Astrocyte (in vitro differentiated cells and primary cell): ENCODE measurements at regions not wholly inside any gene's neighbourhood (a gene's known extent, or its start where the extent isn't known, plus 50 kb on each side); places are given as distances from the start of the nearest gene placed in this dataset.
A peak's percentile ranks its signal among the peaks of the same experiment; 100 is the strongest.

Source experiments
- DNase-seq: peaks from one replicate; pipeline ENCODE4 v3.0.0-alpha.2; 2010; ENCODE audit warnings: low read depth
- FAIRE-seq: peaks from 2 replicates; lab custom pipeline; 2011; peaks lifted over from hg19 to GRCh38; lab: Jason Lieb, UNC
- H2AFZ ChIP-seq: 2 replicates; pipeline ENCODE4 v1.6.0; 2012; ENCODE audit warnings: low read depth, low read length, inconsistent platforms
- H3K27ac ChIP-seq: 2 replicates; pipeline ENCODE4 v1.5.1; 2011; ENCODE audit warnings: low read depth, low read length, inconsistent platforms
- H3K27me3 ChIP-seq: 2 replicates; pipeline ENCODE4 v1.6.0; 2011; ENCODE audit warnings: low read length, inconsistent platforms; ENCODE audit not compliant: insufficient read depth
- H3K36me3 ChIP-seq: 2 replicates; pipeline ENCODE4 v1.5.1; 2011; ENCODE audit warnings: low read length, inconsistent platforms; ENCODE audit not compliant: insufficient read depth
- H3K4me1 ChIP-seq: 2 replicates; pipeline ENCODE4 v1.5.1; 2011; ENCODE audit warnings: low read length, inconsistent platforms; ENCODE audit not compliant: insufficient read depth
- H3K4me2 ChIP-seq: 2 replicates; pipeline ENCODE4 v1.6.0; 2012; ENCODE audit warnings: low read length, inconsistent platforms
- H3K4me3 ChIP-seq: 2 replicates; pipeline ENCODE4 v1.5.1; 2011; ENCODE audit warnings: low read depth, mild to moderate bottlenecking, low read length, inconsistent platforms; ENCODE audit not compliant: insufficient read depth
- H3K79me2 ChIP-seq: 2 replicates; pipeline ENCODE4 v1.6.0; 2012; ENCODE audit warnings: mild to moderate bottlenecking, low read length, inconsistent platforms; ENCODE audit not compliant: insufficient read depth
- H3K9ac ChIP-seq: 2 replicates; pipeline ENCODE4 v1.6.0; 2012; ENCODE audit warnings: mild to moderate bottlenecking, low read length, inconsistent platforms
- H3K9me3 ChIP-seq: 2 replicates; pipeline ENCODE4 v1.5.1; 2012; ENCODE audit warnings: low read depth, mild to moderate bottlenecking, low read length, inconsistent platforms; ENCODE audit not compliant: insufficient read depth
- H4K20me1 ChIP-seq: 2 replicates; pipeline ENCODE4 v1.6.0; 2012; ENCODE audit warnings: low read length, inconsistent platforms; ENCODE audit not compliant: insufficient read depth
- H3K27ac Mint-ChIP-seq: one replicate; pipeline ENCODE4 v1.8.0; 2021; ENCODE audit warnings: mild to moderate bottlenecking, mixed read lengths; ENCODE audit not compliant: unreplicated experiment
- H3K27me3 Mint-ChIP-seq: one replicate; pipeline ENCODE4 v1.8.0; 2021; ENCODE audit warnings: low read depth, mixed read lengths; ENCODE audit not compliant: unreplicated experiment
- H3K36me3 Mint-ChIP-seq: one replicate; pipeline ENCODE4 v1.8.0; 2021; ENCODE audit warnings: low read depth, mixed read lengths; ENCODE audit not compliant: unreplicated experiment
- H3K4me1 Mint-ChIP-seq: one replicate; pipeline ENCODE4 v1.8.0; 2021; ENCODE audit warnings: low read depth, mixed read lengths; ENCODE audit not compliant: unreplicated experiment
- H3K4me3 Mint-ChIP-seq: one replicate; pipeline ENCODE4 v1.8.0; 2021; ENCODE audit warnings: mild to moderate bottlenecking, moderate library complexity, mixed read lengths; ENCODE audit not compliant: unreplicated experiment
- H3K9me3 Mint-ChIP-seq: one replicate; pipeline ENCODE4 v1.8.0; 2021; ENCODE audit warnings: mild to moderate bottlenecking, mixed read lengths; ENCODE audit not compliant: unreplicated experiment
- EZH2 ChIP-seq: IDR thresholded peaks from 2 replicates; pipeline ENCODE4 v1.6.1; 2012; ENCODE audit warnings: mild to moderate bottlenecking, low read length, inconsistent platforms; ENCODE audit not compliant: insufficient read depth

DNA sequence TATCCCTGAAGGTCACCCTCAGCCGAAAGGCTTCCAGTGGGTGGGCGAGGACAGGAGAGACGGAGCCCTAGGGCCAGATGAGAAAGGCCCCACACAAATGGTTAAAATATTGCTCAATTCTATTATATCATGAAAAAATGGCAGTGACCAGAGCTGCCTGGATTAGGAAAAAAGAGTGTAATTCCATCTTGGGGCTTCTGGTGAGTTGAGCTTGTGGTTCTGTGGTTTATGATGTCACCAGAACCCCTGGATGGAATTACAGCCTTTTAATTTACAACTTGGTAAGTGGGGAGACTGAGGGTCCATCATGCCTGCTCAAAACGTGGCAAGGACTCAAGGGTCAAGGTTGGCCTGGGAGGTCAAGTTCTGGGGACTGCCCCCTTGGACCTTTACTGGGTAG is 55.5 kb upstream of the STC2 start:
- no peaks in the 10 kb centered on the region for H3K36me3 ChIP-seq
- Mint-ChIP-seq H3K27me3 (peaks cover 32% of the 10 kb centered on the region), H3K9me3 (no peaks in the 10 kb centered on the region), H3K27ac (no peak overlapping the region), H3K4me1 (no peaks in the 10 kb centered on the region), H3K4me3 (no peak overlapping the region), H3K36me3 (no peaks in the 10 kb centered on the region)
- no peaks in the 10 kb centered on the region for H4K20me1 ChIP-seq
- TF ChIP-seq EZH2, result no peak
- DNase-seq (peak; percentile 7), FAIRE-seq (no peak)
- H3K9me3 ChIP-seq, result no peaks in the 10 kb centered on the region
- peaks cover 5% of the 10 kb centered on the region for H3K27me3 ChIP-seq
- no peaks in the 10 kb centered on the region for H3K4me1 ChIP-seq
- no peak overlapping the region for H3K4me2 ChIP-seq
- no peak overlapping the region for H3K4me3 ChIP-seq
- H3K27ac ChIP-seq, result no peak overlapping the region
- no peaks in the 10 kb centered on the region for H3K79me2 ChIP-seq
- no peak overlapping the region for H3K9ac ChIP-seq
- no peak overlapping the region for H2AFZ ChIP-seq

DNA sequence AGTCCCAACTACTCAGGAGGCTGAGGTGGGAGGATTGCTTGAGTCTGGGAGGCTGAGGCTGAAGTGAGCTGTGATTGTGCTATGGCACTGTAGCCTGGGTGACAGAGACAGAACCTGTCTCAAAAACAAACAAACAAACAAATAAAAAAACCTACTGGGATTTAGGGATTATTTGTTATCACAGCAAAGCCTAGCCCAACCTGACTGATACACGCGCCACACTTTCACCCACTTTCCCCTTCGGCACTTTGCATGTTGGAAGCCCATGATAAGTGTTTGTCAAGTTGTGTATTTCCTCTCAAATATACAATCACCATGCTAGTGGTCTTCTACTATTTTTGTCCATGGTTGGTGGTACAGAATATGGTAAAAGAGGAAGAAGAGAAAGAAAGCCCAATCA is 50.5 kb upstream of the STC2 start:
- H3K4me1 ChIP-seq, result no peaks in the 10 kb centered on the region
- no peak overlapping the region for H3K9ac ChIP-seq
- no peaks in the 10 kb centered on the region for H3K36me3 ChIP-seq
- peaks cover 8% of the 10 kb centered on the region for H3K27me3 ChIP-seq
- no peaks in the 10 kb centered on the region for H4K20me1 ChIP-seq
- Mint-ChIP-seq H3K9me3 (peaks cover 2% of the 10 kb centered on the region), H3K27me3 (peaks cover 24% of the 10 kb centered on the region), H3K4me1 (no peaks in the 10 kb centered on the region), H3K4me3 (no peak overlapping the region), H3K27ac (no peak overlapping the region), H3K36me3 (no peaks in the 10 kb centered on the region)
- H3K4me3 ChIP-seq, result no peak overlapping the region
- no peak for FAIRE-seq
- H3K4me2 ChIP-seq, result no peak overlapping the region
- H3K27ac ChIP-seq, result no peak overlapping the region
- DNase-seq, result no peak
- no peaks in the 10 kb centered on the region for H3K9me3 ChIP-seq
- no peaks in the 10 kb centered on the region for H3K79me2 ChIP-seq
- no peak for TF ChIP-seq EZH2
- H2AFZ ChIP-seq, result no peak overlapping the region
